Stimulated activated CD4-positive, alpha-beta T cell treated with anti-CD3 and anti-CD28 coated beads, TNF-alpha, amount 100 ng/mL, for 48 hours (primary cell): ENCODE measurements at regions not wholly inside any gene's neighbourhood (a gene's known extent, or its start where the extent isn't known, plus 50 kb on each side); places are given as distances from the start of the nearest gene placed in this dataset.
"Not testable (repeated sequence)": the region's sequence is repeated elsewhere in the genome, so short reads cannot be mapped to it uniquely, and the experiment has no call there.

ENCODE experiments used
- DNase-seq, 3 donors: peaks; one replicate each; pipeline ENCODE4 v3.0.0-alpha.2; 2020; ENCODE audit warnings: low read depth in 3 of 3

- no peak for DNase-seq
Observed at GRCh38 chr14:101078170-101078891, 174.8 kb upstream of the RTL1 start.

- DNase-seq, result no peak
Observed at GRCh38 chr14:101078892-101079221, 175.3 kb upstream of the RTL1 start.

DNA sequence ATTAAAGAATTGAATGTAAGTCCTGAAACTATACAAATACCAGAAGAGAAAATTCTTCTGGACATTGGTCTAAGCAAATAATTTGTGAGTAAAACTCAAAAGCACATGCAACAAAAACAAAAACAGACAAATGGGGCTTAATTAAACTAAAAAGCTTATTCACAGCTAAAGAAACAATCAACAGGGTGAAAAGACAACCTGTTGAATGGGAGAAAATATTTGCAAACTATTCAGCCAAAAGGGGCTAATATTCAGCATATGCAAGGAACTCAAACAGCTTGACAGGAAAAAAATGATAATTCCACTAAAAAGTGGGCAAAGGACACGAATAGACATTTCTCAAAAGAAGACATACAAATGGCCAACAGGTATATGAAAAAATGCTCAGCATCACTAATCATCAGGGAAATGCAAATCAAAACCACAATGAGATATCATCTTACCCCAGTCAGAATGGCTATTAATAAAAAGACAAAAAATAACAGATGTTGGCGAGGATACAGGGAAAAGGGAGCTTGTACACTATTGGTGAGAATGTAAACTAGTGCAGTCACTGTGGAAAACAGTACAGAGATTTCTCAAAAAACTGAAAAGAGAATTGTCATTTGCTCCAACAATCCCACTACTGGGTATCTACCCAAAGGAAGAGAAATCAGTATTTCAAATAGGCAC is 177.5 kb upstream of the RTL1 start:
- DNase-seq, result no peak

DNA sequence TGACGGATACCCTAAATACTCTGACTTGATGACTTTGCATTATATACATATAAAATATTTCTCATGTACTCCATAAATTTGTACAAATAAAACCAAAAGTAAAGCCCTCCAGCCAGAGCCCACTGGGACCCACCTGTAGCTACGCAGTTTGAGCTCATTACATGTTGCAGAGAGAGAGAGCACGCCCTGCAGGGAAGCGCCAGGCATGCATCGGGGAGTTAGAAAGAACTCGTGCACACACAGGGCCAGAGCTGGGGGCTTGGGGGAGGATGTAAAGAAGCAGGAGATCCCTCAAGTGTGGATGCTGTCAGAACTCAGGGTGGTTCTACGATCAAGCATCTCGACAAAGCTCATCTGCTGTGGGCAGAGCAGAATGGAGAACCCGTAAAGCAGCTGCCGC is 178.5 kb upstream of the RTL1 start:
- DNase-seq, result no peak

DNA sequence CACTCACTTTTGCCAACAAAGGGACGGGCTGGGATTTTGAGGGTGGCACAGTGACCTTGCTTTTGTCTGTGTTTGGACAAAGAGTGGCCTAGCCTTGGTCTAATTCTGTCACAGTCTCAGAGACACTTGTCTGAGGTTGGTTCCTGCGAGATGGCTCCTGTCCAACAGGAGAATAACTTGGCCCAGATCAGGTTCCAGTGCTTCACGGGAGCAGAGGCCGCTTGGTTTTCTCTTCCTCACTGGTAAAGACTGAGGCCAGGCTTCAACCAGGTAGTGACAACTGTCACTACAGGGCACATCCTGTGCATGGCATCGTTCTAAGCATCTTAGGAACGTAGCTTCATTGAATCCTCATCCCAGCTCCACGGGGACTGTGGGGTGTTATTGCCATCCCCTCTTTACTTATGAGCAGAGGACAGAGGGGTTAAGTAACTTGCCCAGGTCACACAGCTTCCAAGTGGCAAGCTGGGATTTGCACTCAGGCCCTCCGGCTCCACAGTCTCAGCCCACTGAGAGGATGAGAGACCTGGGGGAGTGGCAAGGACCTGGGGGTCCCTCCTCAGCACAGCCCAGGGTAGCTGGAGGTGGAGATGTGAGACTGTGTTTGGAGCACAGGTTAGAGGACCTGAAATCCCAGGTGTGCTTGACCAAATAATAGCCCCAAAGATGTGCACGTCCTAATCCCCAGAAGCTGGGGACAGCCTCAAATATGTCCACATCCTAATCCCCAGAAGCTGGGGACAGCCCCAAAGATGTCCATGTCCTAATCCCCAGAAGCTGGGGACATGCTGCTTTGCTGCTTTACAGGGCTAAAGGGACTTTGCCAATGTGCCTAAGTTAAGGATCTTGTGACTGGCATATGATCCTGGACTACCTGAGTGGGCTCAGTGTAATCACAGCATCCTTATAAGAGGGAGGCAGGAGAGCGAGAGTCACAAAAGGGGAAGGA is 179.2 kb upstream of the RTL1 start:
- DNase-seq, result no peak

GRCh38 chr14:101083564-101084435 is 180.3 kb upstream of the RTL1 start:
- no peak for DNase-seq

GRCh38 chr14:101084436-101084826 is 180.9 kb upstream of the RTL1 start:
- no peak for DNase-seq

GRCh38 chr14:101086926-101087325 is 183.4 kb upstream of the RTL1 start:
- no peak for DNase-seq

DNA sequence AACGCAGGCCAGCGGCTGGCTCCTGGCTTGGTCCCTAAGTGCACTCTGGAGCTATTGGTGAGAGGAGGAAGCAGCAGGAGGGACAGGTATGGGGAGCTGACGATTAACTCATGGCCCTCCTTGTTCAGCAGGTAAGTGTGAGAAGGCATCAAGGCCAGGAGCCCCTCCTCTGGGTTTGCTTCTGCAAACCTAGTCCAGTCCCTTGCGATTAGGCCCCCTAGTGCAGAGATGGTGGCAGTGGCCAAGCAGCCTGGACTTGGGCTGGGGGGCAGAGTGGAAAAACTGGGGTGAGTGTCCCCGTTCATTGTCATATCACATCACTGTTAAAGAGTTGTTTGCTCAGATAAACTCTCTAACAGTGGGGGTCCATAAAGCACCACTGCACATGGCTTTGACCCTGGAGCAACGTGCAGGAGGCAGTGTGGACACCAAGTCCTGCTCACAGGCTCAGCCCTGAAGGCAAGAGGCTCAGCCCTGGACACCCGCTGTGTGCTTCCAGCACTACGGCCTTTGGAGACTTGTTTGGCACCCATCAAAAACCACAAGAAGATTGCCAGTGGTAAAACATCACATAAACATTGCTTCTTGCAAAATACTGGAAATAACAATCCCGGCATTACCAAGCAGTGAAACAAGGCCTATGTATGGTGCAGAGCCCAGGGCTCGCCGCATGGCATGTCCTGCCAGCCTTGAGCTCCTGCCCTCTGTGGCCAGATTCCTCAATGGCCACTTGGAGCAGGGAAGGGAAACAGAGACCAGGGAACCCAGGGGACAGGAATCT is 184.3 kb upstream of the RTL1 start:
- DNase-seq, result no peak

DNA sequence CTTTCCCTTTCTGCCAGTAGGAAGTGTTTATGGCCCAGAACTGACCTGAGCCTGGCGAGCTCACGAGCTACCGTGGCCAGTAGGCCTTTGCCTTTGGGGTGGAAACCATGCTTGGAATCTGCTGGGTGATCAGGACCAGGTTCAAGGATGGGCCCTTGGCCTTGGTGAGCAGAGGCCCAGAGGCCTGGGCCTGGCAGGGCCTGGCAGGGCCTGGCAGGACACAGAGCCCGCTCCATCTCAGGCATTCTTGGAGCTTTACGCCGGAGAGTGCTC is 184.8 kb upstream of the RTL1 start:
- DNase-seq, result no peak

GRCh38 chr14:101088714-101089113 is 185.2 kb upstream of the RTL1 start:
- no peak for DNase-seq

DNA sequence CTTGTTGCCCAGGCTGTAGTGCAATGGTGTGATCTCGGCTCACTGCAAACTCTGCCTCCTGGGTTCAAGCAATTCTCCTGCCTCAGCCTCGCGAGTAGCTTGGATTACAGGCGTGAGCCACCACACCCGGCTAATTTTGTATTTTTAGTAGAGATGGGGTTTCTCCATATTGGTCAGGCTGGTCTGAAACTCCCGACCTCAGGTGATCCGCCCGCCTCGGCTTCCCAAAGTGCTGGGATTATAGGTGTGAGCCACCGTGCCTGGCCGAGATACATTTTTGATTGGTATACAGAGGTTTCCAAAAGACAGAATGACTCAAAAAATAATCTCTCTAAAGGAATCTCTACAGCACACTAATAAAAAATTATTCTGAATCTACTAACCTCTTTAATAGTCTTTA is 187.0 kb upstream of the RTL1 start:
- DNase-seq, result not testable (repeated sequence)

- DNase-seq, result no peak
Observed at GRCh38 chr14:101090976-101091375, 187.5 kb upstream of the RTL1 start.

DNA sequence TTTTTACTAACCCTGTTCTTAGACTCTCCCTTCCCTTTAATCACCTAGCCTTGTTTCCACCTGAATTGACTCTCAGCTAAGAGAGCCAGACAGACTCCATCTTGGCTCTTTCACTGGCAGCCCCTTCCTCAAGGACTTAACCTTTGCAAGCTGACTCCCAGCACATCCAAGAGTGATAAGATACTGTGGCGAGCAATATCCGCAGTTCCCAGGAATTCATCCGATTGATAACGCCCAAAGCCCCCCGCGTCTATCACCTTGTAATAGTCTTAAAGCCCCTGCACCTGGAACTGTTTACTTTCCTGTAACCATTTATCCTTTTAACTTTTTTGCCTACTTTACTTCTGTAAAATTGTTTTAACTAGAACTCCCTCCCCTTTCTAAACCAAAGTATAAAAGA is 191.4 kb upstream of the RTL1 start:
- DNase-seq, result not testable (repeated sequence)

DNA sequence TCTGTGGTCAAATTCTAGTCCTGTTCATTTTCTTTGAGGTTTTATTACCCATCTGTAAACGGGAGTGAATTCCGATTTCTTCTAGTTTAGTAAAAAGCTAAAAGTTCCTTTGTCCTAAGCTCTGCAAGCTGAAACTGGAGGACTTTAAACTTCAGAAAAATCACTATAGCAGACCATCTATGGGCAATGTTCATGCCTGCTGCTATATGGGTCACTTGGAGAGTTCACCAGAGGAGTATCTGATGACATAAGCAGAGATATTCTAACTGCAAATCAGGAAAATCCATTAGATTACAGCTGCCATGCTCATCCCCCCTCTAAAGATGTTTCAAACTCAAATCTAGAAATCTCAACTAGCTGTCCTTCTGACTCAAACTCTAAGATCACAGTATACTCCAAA is 193.0 kb upstream of the RTL1 start:
- DNase-seq, result no peak

GRCh38 chr14:101097109-101097793 is 193.7 kb upstream of the RTL1 start:
- no peak for DNase-seq

DNA sequence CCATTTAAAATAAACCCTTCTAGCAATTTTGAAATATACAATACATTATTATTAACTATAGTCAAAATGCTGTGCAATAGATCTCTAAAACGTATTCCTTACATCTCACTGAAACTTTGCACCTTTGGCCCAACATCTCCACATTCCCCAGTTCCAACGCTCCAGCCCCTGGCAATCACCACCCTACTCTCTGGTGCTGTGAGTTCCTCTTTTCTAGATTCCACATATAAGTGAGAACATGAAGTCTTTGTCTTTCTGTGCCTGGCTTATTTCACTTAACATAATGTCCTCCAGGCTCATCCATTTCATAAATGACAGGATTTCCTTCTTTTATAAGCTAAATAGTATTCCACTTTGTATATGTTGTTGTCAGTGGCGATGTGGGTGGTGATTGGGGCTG is 194.7 kb upstream of the RTL1 start:
- DNase-seq, result no peak

- no peak for DNase-seq
Observed at GRCh38 chr14:101098641-101099040, 195.1 kb upstream of the RTL1 start.

DNA sequence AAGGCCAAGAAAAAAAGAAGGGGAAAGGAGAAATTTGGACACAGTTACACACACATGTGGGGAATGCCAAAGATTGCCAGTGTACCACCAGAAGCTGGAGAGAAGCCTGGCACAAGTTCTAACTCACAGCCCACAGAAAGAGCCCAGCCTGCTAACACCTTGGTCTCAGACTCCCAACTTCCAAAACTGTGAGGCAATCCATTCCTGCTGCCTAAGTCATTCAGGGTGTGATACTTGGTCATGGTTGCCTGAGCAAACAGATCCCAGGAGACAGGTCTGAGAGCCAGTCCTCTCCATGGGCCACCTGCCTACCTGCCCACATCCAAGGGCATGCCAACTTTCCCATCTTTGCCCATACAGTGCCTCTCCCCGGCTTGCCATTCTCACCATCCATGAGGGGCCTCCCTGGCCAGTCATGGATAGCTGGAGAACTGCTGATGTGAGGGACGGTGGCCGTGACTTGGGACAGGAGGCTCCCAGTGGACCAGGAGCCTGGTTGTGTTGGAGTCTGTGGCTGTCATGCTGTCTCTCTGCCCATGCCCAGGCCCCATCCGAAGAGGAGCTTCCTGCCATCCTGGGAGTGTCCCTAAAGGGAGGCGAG is 198.0 kb upstream of the RTL1 start:
- DNase-seq, result no peak

GRCh38 chr14:101102875-101103274 is 199.4 kb upstream of the RTL1 start:
- no peak for DNase-seq
